ENCODE measurements at regions not wholly inside any gene's neighbourhood (a gene's known extent, or its start where the extent isn't known, plus 50 kb on each side); places are given as distances from the start of the nearest gene placed in this dataset.

DNA sequence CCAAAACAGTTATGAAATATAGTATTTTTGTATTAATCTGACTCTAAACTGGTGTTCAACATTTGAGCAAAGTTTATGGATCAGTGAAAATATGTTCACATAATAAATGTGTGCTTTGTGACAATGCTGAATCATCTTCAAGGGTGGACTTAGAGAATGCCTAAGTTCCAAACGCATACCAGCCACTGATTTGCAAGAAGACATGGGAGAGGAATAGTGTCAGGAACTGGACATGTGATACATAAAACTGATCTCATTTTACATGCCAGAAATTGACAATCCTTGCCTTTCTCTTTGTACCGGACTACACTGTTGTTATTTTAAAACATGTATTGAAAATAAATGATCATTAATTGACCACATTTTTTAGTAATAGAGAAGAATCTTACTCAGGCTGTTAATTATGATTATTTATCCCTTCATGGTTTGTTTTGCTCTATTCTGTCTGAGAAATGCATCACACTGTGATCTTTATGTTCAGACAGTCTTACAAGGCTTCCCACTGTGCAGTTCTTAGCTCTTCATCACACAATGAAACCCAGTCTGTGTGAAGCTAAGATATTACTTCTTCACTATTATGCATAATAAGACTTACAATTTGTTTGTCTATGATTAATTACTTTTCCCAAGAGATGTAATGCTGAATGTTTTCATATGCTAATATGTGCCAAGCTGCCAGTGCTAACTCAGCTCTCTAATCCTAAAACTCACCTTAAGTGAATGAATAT is 1180.6 kb upstream of the CDH8 start:
- no peaks in the 10 kb centered on the region for H3K36me3 ChIP-seq (ENCODE audit: control insufficient read depth, low read length)
- TF ChIP-seq, protein P1, sequence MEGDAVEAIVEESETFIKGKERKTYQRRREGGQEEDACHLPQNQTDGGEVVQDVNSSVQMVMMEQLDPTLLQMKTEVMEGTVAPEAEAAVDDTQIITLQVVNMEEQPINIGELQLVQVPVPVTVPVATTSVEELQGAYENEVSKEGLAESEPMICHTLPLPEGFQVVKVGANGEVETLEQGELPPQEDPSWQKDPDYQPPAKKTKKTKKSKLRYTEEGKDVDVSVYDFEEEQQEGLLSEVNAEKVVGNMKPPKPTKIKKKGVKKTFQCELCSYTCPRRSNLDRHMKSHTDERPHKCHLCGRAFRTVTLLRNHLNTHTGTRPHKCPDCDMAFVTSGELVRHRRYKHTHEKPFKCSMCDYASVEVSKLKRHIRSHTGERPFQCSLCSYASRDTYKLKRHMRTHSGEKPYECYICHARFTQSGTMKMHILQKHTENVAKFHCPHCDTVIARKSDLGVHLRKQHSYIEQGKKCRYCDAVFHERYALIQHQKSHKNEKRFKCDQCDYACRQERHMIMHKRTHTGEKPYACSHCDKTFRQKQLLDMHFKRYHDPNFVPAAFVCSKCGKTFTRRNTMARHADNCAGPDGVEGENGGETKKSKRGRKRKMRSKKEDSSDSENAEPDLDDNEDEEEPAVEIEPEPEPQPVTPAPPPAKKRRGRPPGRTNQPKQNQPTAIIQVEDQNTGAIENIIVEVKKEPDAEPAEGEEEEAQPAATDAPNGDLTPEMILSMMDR (IDR thresholded peaks at IDR 0.05; ENCODE audit: low read depth, low read length, poor library complexity, severe bottlenecking): no peak
- no peak for TF ChIP-seq EZH2phosphoT487 (IDR thresholded peaks at IDR 0.05; ENCODE audit: borderline replicate concordance, low read length)
- no peaks in the 10 kb centered on the region for H4K20me1 ChIP-seq (ENCODE audit: control insufficient read depth, insufficient read depth, low read depth, low read length)
- H3K9me2 ChIP-seq (replicated peaks; ENCODE audit: control insufficient read depth, low read length): no peaks in the 10 kb centered on the region
- H3K4me3 ChIP-seq (ENCODE audit: low read length): no peak overlapping the region
- no peaks in the 10 kb centered on the region for H3F3A ChIP-seq (ENCODE audit: control insufficient read depth, insufficient read depth)
- no peaks in the 10 kb centered on the region for H3K27me3 ChIP-seq (ENCODE audit: control insufficient read depth, low read length)
- no peaks in the 10 kb centered on the region for H3K9me3 ChIP-seq (ENCODE audit: control insufficient read depth, insufficient read depth, low read length)
- no peaks in the 10 kb centered on the region for H3K79me2 ChIP-seq (ENCODE audit: control insufficient read depth, low read length)
- no peak overlapping the region for H3K4me2 ChIP-seq (ENCODE audit: low read length)
- H3K27ac ChIP-seq (ENCODE audit: low read depth, low read length): no peak overlapping the region
- H3K4me1 ChIP-seq (ENCODE audit: control insufficient read depth, low read length): no peaks in the 10 kb centered on the region

DNA sequence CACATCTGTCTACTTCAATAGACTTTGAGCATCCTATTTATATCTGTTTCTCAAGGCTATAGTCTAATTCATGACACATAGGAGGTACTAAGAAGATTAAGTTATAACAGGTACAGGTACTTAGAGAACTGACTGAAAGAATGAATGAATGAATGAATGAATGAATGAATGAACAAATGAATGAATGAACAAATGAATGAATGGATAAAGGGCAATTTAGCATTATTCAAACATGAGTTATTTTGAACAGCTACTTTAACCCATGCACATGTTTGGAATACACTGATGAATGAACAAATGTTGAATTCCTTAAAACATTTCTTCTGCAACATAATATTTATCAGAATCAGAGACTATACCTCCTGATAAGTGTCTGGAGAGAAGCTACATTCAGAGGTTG is 1165.6 kb upstream of the CDH8 start:
- no peaks in the 10 kb centered on the region for H3K9me3 ChIP-seq (ENCODE audit: control insufficient read depth, insufficient read depth, low read length)
- no peaks in the 10 kb centered on the region for H3K9me2 ChIP-seq (replicated peaks; ENCODE audit: control insufficient read depth, low read length)
- H3K79me2 ChIP-seq (ENCODE audit: control insufficient read depth, low read length): no peaks in the 10 kb centered on the region
- no peak overlapping the region for H3K4me3 ChIP-seq (ENCODE audit: low read length)
- no peaks in the 10 kb centered on the region for H4K20me1 ChIP-seq (ENCODE audit: control insufficient read depth, insufficient read depth, low read depth, low read length)
- H3K4me1 ChIP-seq (ENCODE audit: control insufficient read depth, low read length): no peaks in the 10 kb centered on the region
- H3F3A ChIP-seq (ENCODE audit: control insufficient read depth, insufficient read depth): no peaks in the 10 kb centered on the region
- no peaks in the 10 kb centered on the region for H3K27me3 ChIP-seq (ENCODE audit: control insufficient read depth, low read length)
- no peak overlapping the region for H3K27ac ChIP-seq (ENCODE audit: low read depth, low read length)
- no peaks in the 10 kb centered on the region for H3K36me3 ChIP-seq (ENCODE audit: control insufficient read depth, low read length)
- TF ChIP-seq, protein P1 (IDR thresholded peaks at IDR 0.05; ENCODE audit: low read depth, low read length, poor library complexity, severe bottlenecking): no peak
- no peak overlapping the region for H3K4me2 ChIP-seq (ENCODE audit: low read length)

DNA sequence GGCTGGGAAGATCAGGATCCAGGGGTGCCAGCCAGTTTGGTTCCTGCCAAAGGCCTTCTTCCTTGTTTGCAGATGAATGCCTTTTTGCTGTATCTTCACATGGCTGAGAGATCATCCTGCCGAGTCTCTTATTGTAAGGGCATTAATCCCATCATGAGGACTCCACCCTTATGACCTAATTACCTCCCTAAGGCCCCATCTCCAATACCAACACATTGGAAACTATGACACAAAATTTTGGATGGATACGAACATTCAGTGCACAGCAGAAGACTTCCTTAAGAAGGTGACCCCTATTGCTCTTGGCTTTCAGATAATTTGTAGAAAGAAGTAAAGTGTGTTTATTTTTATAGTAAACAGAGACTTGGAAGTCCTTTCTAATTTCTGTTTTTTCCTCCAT is 1164.7 kb upstream of the CDH8 start:
- no peaks in the 10 kb centered on the region for H3K4me1 ChIP-seq (ENCODE audit: control insufficient read depth, low read length)
- H3K9me2 ChIP-seq (replicated peaks; ENCODE audit: control insufficient read depth, low read length): no peaks in the 10 kb centered on the region
- no peaks in the 10 kb centered on the region for H3K36me3 ChIP-seq (ENCODE audit: control insufficient read depth, low read length)
- no peaks in the 10 kb centered on the region for H3F3A ChIP-seq (ENCODE audit: control insufficient read depth, insufficient read depth)
- H3K4me3 ChIP-seq (ENCODE audit: low read length): no peak overlapping the region
- H4K20me1 ChIP-seq (ENCODE audit: control insufficient read depth, insufficient read depth, low read depth, low read length): no peaks in the 10 kb centered on the region
- no peaks in the 10 kb centered on the region for H3K79me2 ChIP-seq (ENCODE audit: control insufficient read depth, low read length)
- no peak overlapping the region for H3K4me2 ChIP-seq (ENCODE audit: low read length)
- H3K27me3 ChIP-seq (ENCODE audit: control insufficient read depth, low read length): no peaks in the 10 kb centered on the region
- H3K27ac ChIP-seq (ENCODE audit: low read depth, low read length): no peak overlapping the region
- no peaks in the 10 kb centered on the region for H3K9me3 ChIP-seq (ENCODE audit: control insufficient read depth, insufficient read depth, low read length)
- no peak for TF ChIP-seq EZH2phosphoT487 (IDR thresholded peaks at IDR 0.05; ENCODE audit: borderline replicate concordance, low read length)
- TF ChIP-seq, protein P1 (IDR thresholded peaks at IDR 0.05; ENCODE audit: low read depth, low read length, poor library complexity, severe bottlenecking): no peak

Measured in DOHH2 (cell line).